ENCODE measurements at regions not wholly inside any gene's neighbourhood (a gene's known extent, or its start where the extent isn't known, plus 50 kb on each side); places are given as distances from the start of the nearest gene placed in this dataset.

DNA sequence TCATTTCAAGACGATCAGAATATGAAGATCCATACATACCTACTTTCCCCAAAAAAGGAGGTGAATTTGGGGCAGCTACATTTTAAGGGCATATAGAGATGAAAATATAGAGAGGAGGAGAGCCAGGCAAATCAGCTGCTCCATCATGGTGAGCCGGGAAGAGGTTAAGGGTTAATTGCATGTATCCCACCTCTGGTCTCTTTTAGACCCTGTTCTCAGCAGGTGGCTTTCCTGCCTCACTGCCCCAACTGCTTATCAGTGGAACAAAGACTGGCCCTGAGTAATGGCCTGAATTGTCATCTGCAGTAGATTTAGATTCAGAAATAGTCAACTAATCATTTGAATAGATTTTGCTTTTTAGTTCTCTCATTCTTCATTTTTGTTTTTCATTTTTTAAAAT is 206.6 kb downstream of the SPRY2 start:
- TF ChIP-seq, protein P1, sequence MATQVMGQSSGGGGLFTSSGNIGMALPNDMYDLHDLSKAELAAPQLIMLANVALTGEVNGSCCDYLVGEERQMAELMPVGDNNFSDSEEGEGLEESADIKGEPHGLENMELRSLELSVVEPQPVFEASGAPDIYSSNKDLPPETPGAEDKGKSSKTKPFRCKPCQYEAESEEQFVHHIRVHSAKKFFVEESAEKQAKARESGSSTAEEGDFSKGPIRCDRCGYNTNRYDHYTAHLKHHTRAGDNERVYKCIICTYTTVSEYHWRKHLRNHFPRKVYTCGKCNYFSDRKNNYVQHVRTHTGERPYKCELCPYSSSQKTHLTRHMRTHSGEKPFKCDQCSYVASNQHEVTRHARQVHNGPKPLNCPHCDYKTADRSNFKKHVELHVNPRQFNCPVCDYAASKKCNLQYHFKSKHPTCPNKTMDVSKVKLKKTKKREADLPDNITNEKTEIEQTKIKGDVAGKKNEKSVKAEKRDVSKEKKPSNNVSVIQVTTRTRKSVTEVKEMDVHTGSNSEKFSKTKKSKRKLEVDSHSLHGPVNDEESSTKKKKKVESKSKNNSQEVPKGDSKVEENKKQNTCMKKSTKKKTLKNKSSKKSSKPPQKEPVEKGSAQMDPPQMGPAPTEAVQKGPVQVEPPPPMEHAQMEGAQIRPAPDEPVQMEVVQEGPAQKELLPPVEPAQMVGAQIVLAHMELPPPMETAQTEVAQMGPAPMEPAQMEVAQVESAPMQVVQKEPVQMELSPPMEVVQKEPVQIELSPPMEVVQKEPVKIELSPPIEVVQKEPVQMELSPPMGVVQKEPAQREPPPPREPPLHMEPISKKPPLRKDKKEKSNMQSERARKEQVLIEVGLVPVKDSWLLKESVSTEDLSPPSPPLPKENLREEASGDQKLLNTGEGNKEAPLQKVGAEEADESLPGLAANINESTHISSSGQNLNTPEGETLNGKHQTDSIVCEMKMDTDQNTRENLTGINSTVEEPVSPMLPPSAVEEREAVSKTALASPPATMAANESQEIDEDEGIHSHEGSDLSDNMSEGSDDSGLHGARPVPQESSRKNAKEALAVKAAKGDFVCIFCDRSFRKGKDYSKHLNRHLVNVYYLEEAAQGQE (IDR thresholded peaks at IDR 0.05; ENCODE audit: insufficient read depth in 1 of 2, low read depth in 2 of 2, low read length in 2 of 2): no peak
- TF ChIP-seq POLR2AphosphoS5 (IDR thresholded peaks at IDR 0.05; ENCODE audit: low read depth, low read length): no peak

Measured in PFSK-1 (cell line).